ENCODE measurements at regions not wholly inside any gene's neighbourhood (a gene's known extent, or its start where the extent isn't known, plus 50 kb on each side); places are given as distances from the start of the nearest gene placed in this dataset.

DNA sequence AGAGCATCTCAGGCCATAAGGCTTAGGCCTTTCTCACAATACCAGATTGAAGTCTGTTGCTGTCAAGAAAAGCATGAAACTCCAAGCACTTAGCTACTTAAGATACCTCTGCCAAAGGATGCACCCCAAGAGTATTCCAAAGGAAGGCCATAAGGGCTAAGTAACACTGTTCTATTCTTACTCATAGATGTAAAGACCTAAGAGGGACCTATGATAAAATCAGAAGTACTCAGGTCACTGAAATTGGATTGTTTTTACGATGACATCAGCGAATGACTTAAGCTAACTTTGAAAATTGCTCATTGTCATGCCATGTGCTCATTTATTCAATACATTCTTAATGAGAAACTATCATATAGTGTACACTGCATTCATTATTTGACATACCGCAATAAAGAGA is 172.8 kb downstream of the KCNA4 start:
- TF ChIP-seq, protein P1, sequence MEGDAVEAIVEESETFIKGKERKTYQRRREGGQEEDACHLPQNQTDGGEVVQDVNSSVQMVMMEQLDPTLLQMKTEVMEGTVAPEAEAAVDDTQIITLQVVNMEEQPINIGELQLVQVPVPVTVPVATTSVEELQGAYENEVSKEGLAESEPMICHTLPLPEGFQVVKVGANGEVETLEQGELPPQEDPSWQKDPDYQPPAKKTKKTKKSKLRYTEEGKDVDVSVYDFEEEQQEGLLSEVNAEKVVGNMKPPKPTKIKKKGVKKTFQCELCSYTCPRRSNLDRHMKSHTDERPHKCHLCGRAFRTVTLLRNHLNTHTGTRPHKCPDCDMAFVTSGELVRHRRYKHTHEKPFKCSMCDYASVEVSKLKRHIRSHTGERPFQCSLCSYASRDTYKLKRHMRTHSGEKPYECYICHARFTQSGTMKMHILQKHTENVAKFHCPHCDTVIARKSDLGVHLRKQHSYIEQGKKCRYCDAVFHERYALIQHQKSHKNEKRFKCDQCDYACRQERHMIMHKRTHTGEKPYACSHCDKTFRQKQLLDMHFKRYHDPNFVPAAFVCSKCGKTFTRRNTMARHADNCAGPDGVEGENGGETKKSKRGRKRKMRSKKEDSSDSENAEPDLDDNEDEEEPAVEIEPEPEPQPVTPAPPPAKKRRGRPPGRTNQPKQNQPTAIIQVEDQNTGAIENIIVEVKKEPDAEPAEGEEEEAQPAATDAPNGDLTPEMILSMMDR (IDR thresholded peaks at IDR 0.05): no peak
- TF ChIP-seq EZH2 (IDR thresholded peaks at IDR 0.05; ENCODE audit: borderline replicate concordance, insufficient read depth, low read depth, low read length, poor library complexity, severe bottlenecking): no peak

All from B cell (primary cell).